Loucy (cell line): ENCODE measurements at regions not wholly inside any gene's neighbourhood (a gene's known extent, or its start where the extent isn't known, plus 50 kb on each side); places are given as distances from the start of the nearest gene placed in this dataset.

Experiments used
- CTCF ChIP-seq: fragments of 200-600 bp; sonication (generic); conservative IDR thresholded peaks from 2 replicates; pipeline ENCODE4 v1.5.1; 2014; ENCODE audit warnings: mild to moderate bottlenecking, antibody characterized with exemption, low read length
- EZH2phosphoT487 ChIP-seq: fragments of 200-600 bp; IDR thresholded peaks from 2 replicates; pipeline ENCODE4 v1.6.1; 2018; ENCODE audit warnings: antibody characterized with exemption, mild to moderate bottlenecking, moderate library complexity, borderline replicate concordance

- no peak for TF ChIP-seq CTCF
- TF ChIP-seq EZH2phosphoT487 = no peak
Measured at GRCh38 chr6:40146902-40147301, 212.6 kb upstream of the MOCS1 start.
